Mucosa of descending colon (tissue), 3 donors: ENCODE measurements at regions not wholly inside any gene's neighbourhood (a gene's known extent, or its start where the extent isn't known, plus 50 kb on each side); places are given as distances from the start of the nearest gene placed in this dataset.

Source experiments
- ATAC-seq: fragments of 200-7000 bp; cut with Tn5 transposase; one replicate; pipeline ENCODE4 v1.9.1; 2020; ENCODE audit warnings: mild to moderate bottlenecking, moderate library complexity
- DNase-seq, 3 donors: peaks; one replicate each; pipeline ENCODE4 v3.0.0-alpha.2; 2020
- H3K36me3 ChIP-seq: fragments of 200-600 bp; one replicate; pipeline ENCODE4 v1.8.0; 2021; ENCODE audit warnings: low read depth, mild to moderate bottlenecking
- H3K4me1 ChIP-seq: fragments of 200-600 bp; one replicate; pipeline ENCODE4 v1.8.0; 2021; ENCODE audit warnings: low read depth, mild to moderate bottlenecking
- H3K4me3 ChIP-seq: fragments of 200-600 bp; one replicate; pipeline ENCODE4 v1.8.0; 2021; ENCODE audit warnings: mild to moderate bottlenecking
- H3K9me3 ChIP-seq: fragments of 200-600 bp; one replicate; pipeline ENCODE4 v1.8.0; 2021; ENCODE audit warnings: mild to moderate bottlenecking
- CTCF ChIP-seq: fragments of 200-600 bp; IDR thresholded peaks from one replicate; pipeline ENCODE4 v1.8.0; 2022; ENCODE audit warnings: antibody characterized with exemption, mild to moderate bottlenecking
- intact Hi-C, 2 donors: fragments of 100-400 bp; cut with DNase I in 1 of 2; cut with micrococcal nuclease in 1 of 2; formaldehyde crosslinking; loops; one replicate each; pipeline versions ENCODE4 v1.11.0 to v1.11.1; 2022; cut with DNase I, micrococcal nuclease
- donor health status: DM: no; HTN: no; CAD: no; lungs with moderate emphysema.
- donor health status: DM: no; HTN: no; CAD: no.
- donor health status: DM: no; HTN: yes; CAD: no.

- no peak for ATAC-seq
- Histone ChIP-seq H3K4me3 (no peak overlapping the region), H3K36me3 (no peaks in the 10 kb centered on the region), H3K4me1 (no peaks in the 10 kb centered on the region), H3K9me3 (no peaks in the 10 kb centered on the region)
- no peak for DNase-seq
- no peak for TF ChIP-seq CTCF
- intact Hi-C loops = no loop called here
Observed at GRCh38 chr7:47221826-47222225, 360.1 kb downstream of the TNS3 start.

- ATAC-seq (no peak), DNase-seq (no peak)
- no peaks in the 10 kb centered on the region for H3K9me3 ChIP-seq
- no peaks in the 10 kb centered on the region for H3K4me1 ChIP-seq
- H3K4me3 ChIP-seq = no peak overlapping the region
- no peak for TF ChIP-seq CTCF
- no peaks in the 10 kb centered on the region for H3K36me3 ChIP-seq
- intact Hi-C loops = no loop called here
Observed at GRCh38 chr7:47218378-47219176, 363.3 kb downstream of the TNS3 start.

- H3K36me3 ChIP-seq = no peaks in the 10 kb centered on the region
- intact Hi-C loops = no loop called here
- ATAC-seq = no peak
- TF ChIP-seq CTCF = no peak
- H3K4me3 ChIP-seq = no peak overlapping the region
- no peaks in the 10 kb centered on the region for H3K4me1 ChIP-seq
- DNase-seq = no peak
- H3K9me3 ChIP-seq = no peaks in the 10 kb centered on the region
Observed at GRCh38 chr7:47217570-47218360, 364.1 kb downstream of the TNS3 start.

GRCh38 chr7:47217086-47217485 is 364.8 kb downstream of the TNS3 start:
- ATAC-seq (no peak), DNase-seq (no peak)
- TF ChIP-seq CTCF = no peak

GRCh38 chr7:47216439-47216838 is 365.5 kb downstream of the TNS3 start:
- ATAC-seq (no peak), DNase-seq (no peak)
- TF ChIP-seq CTCF = no peak
- no peaks in the 10 kb centered on the region for H3K9me3 ChIP-seq
- no peak overlapping the region for H3K4me3 ChIP-seq
- H3K36me3 ChIP-seq = no peaks in the 10 kb centered on the region
- no peaks in the 10 kb centered on the region for H3K4me1 ChIP-seq
- intact Hi-C loops = no loop called here

More at GRCh38 chr7:47217086-47217485, 364.8 kb downstream of the TNS3 start:
- Histone ChIP-seq H3K4me1 (no peaks in the 10 kb centered on the region), H3K9me3 (no peaks in the 10 kb centered on the region), H3K36me3 (no peaks in the 10 kb centered on the region), H3K4me3 (no peak overlapping the region)
- intact Hi-C loops = no loop called here
